Brain pericyte (primary cell): ENCODE measurements at regions not wholly inside any gene's neighbourhood (a gene's known extent, or its start where the extent isn't known, plus 50 kb on each side); places are given as distances from the start of the nearest gene placed in this dataset.

Experiments used
- DNase-seq: peaks from one replicate; pipeline ENCODE4 v3.0.0-alpha.2; 2012; ENCODE audit warnings: low read depth, low spot score

- peak; percentile 32 for DNase-seq
These were observed 226.4 kb upstream of the HABP2 start for GRCh38 chr10:113326160-113327111.

DNA sequence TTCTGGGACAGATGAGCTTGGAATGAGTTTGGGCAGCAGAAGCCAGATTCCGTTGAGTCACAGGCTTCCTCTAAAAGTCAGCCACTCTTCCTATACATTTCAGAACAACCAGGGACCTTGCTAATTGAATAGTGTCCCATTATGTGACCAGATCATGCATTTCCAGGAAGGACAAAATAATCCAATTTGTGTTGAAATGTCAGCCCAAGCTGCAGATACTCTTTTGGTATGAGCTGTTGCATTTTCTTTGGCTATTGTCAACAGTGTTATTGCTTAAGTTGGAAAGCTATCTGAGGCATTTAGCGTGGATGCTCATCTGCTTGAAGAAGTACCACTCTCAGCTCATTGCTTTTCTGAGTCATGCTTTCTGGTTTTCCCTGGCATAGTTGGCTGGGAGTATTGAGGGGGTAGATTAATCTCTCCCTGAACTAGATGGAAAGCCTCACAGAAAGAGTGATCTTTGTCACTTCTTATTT lies 223.7 kb upstream of the HABP2 start:
- DNase-seq, result no peak

GRCh38 chr10:113331961-113332360 lies 220.9 kb upstream of the HABP2 start:
- DNase-seq, result no peak

- DNase-seq, result no peak
These were observed 219.5 kb upstream of the HABP2 start for GRCh38 chr10:113333313-113333712.

DNA sequence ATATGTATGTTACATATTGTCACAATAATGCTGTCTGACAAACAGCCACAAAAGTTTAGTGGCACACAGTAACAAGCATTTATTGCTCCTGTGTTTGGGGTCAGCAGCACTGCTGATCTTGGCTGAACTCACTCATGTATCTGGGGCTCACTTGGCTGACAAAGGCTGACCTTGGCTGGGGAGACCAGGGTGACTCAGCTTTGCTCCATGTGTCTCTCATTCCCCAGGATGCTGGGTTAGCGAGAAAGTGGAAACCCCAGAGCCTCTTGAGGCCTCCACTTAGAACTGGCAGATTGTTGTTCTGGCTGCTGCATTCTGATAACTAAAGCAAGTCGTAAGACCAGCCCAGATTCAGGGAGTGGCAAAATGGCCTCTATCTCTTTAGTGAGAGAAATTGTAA lies 217.3 kb upstream of the HABP2 start:
- peak; percentile 77 for DNase-seq

GRCh38 chr10:113336549-113337130 lies 216.2 kb upstream of the HABP2 start:
- DNase-seq, result no peak

GRCh38 chr10:113337142-113337541 lies 215.7 kb upstream of the HABP2 start:
- DNase-seq, result no peak

GRCh38 chr10:113339121-113339520 lies 213.7 kb upstream of the HABP2 start:
- DNase-seq, result no peak

DNA sequence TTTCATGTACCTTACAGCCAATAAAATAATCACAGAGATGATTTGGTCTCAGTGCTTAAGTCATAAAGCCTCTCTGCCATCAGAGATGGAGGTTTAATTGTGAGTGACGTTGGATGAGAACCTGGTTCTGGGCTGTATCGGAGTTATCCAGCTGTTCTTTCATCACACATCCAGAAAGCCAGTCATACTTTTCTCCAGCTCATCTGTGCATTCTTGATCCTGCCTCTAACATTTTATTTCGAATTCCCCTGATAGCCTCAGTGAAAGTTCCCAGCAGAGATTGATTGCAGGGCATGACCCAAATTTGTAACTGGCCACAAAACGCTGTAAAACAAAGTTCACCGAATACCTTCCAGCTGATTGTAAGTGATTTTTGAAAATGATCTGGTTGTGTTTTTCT lies 212.6 kb upstream of the HABP2 start:
- no peak for DNase-seq

DNA sequence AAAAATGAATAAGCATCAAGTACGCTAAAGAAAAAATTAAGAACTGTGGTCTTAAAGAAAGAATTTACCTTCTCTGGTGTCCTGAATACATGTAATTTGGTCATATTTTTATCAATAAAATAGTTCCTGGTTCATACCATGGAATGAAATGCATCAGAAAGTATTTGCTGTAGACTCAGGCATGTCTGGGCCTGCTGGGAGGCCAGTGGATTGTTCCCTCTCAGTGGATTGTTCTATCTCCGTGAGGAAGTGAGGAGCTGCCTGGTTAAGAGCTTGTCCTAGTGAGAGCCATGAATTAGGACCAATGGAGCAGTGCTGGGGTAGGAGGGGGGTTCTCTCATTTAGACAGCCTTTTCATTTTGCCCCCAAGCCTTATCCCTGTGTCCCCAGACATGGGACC lies 211.7 kb upstream of the HABP2 start:
- DNase-seq, result no peak

DNA sequence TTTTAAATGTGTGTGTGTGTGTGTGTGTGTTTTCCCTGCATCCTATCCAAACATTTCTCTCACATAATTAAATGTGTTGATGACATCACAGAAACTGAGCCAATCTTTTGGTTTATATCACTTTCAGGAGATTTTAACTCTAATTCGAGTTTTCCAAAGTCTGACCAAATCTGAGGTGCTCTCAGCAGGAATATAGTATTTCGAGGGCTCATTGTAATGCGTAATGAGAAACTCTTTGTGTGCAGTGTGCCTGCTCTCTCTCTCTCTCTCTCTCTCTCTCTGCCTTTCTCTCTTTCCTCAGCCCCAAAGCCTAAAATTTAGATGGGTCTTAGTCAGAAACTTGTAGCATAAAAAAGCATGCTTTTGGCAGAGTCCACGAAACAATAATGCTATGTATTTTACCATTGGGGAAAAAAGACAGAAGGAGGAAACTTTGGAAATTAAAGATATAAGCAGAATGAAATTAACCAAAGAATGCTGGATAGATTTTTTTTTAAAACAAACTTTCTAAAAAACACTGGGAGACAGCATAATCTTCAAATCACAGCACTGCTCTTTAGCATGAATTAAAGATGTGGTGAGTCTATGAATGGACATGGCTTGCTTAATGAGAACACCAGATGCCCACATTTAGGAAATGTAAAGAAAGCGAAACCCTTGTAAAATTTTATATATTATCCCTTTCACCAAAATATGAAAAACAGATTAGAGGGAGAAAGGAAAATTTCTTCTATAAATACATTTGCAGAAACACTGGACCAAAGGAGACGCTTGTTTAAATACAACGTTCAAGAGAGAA lies 206.8 kb upstream of the HABP2 start:
- DNase-seq, result no peak

GRCh38 chr10:113347508-113347907 lies 205.3 kb upstream of the HABP2 start:
- DNase-seq, result no peak

GRCh38 chr10:113348694-113349093 lies 204.2 kb upstream of the HABP2 start:
- no peak for DNase-seq

GRCh38 chr10:113350311-113351040 lies 202.4 kb upstream of the HABP2 start:
- DNase-seq, result no peak

DNA sequence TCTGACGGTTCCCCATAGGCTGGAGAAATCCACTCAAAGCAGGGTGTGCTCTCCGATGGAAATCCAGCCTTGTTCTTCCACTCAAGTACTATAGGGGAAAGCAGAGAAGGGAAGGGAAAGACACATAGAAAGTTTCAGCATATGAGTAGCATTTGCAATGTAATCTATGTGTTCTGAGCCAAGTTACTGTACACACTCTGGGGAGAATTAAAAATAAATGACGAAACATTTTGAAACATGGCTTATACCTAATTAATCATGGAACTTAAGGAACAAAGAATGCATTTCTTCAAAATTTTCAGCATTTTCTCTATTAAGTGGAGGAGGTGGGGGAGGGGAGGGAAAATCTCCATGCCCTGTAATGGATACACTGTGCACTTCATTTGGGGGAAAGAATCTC lies 198.1 kb upstream of the HABP2 start:
- no peak for DNase-seq

- DNase-seq, result no peak
These were observed 195.8 kb upstream of the HABP2 start for GRCh38 chr10:113356794-113357680.

DNA sequence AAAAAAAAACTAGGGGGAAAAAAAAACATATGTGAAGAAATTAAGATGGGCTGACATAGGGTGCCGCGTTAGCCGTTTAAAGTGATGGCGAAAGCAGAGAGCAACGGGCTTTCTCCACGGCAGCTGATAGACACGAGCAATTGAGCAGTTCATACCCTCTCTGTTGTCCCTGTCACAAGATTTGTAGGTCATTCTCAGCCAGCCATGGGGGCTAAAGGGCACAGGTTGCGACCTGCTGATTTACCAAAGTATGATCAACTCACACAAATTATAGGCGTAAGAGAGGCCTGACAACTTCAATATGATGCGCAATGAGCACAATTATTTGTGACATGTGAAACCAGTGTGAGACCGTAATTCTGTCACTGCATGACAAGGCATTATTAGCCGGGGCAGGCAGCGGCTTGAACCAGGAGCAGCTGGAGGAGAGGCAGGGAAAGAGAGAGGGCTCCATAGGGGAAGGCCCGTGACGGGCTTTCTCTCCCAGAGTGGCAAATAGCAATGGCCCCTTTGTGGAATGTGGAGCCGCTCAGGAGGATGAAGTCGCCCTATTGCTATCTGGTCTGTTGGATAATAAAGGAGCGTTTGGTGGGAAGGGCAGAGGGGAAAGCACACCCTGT lies 195.1 kb upstream of the HABP2 start:
- DNase-seq, result no peak

DNA sequence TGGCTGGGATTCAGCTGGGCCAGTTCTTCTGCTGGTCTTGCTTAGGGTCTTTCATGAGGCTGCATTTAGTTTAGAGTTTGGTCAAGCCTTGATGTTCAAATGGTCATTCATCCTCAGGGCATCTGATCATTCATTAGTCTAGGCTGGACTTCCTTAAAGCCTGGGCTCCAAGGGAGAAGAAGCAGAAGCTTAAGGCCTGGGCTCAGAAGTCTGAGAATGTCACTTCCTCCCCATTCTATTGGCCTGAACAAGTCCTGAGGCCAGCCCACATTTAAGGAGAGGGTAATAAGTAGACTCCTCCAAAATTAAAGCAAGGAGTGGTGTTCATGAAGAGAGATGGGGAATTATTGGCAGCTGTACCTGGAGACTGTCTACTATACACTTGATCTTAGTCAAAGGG lies 193.2 kb upstream of the HABP2 start:
- no peak for DNase-seq

GRCh38 chr10:113360870-113361269 lies 192.0 kb upstream of the HABP2 start:
- no peak for DNase-seq

GRCh38 chr10:113362645-113363091 lies 190.2 kb upstream of the HABP2 start:
- DNase-seq, result no peak
